Peyer's patch (tissue), 4 donors: ENCODE measurements at regions not wholly inside any gene's neighbourhood (a gene's known extent, or its start where the extent isn't known, plus 50 kb on each side); places are given as distances from the start of the nearest gene placed in this dataset.
A peak's percentile ranks its signal among the peaks of the same experiment; 100 is the strongest.
"Not testable (repeated sequence)": the region's sequence is repeated elsewhere in the genome, so short reads cannot be mapped to it uniquely, and the experiment has no call there.

Experiments used
- DNase-seq, 3 donors: peaks; one replicate each; pipeline ENCODE4 v3.0.0-alpha.2; 2017 to 2019
- H3K27ac ChIP-seq, 4 donors: fragments of 200-600 bp; sonication (generic); one replicate each; pipeline ENCODE4 v1.5.1; 2016 to 2019
- H3K27me3 ChIP-seq, 2 donors: fragments of 200-600 bp; sonication (generic); one replicate each; pipeline ENCODE4 v1.5.1; 2019
- H3K36me3 ChIP-seq, 3 donors: fragments of 200-600 bp; sonication (generic); one replicate each; pipeline ENCODE4 v1.5.1; 2016 to 2019
- H3K4me1 ChIP-seq, 4 donors: fragments of 200-600 bp; sonication (generic); one replicate each; pipeline ENCODE4 v1.5.1; 2016 to 2019
- H3K4me3 ChIP-seq, 4 donors: fragments of 200-600 bp; sonication (generic); 1 replicate in 3 of 4; 2 replicates in 1 of 4; pipeline ENCODE4 v1.5.1; 2016 to 2019; ENCODE audit warnings: mild to moderate bottlenecking in 1 of 4
- H3K9me3 ChIP-seq, 4 donors: fragments of 200-600 bp; sonication (generic); one replicate each; pipeline ENCODE4 v1.5.1; 2016 to 2019; ENCODE audit warnings: mild to moderate bottlenecking in 1 of 4
- POLR2A ChIP-seq, 2 donors: fragments of 450-650 bp; IDR thresholded peaks; one replicate each; pipeline ENCODE4 v1.5.1; 2017; ENCODE audit warnings: antibody characterized with exemption in 2 of 2, mild to moderate bottlenecking in 2 of 2, moderate library complexity in 2 of 2
- TF ChIP-seq, protein P1 (sequence below), 6 experiments: fragments of 450-650 bp in 4 of 6; fragments of 200-600 bp in 2 of 6; sonication (generic) in 1 of 6; IDR thresholded peaks; one replicate each; pipeline ENCODE4 v1.5.1; 2017 to 2019; ENCODE audit warnings: antibody characterized with exemption in 6 of 6, mild to moderate bottlenecking in 3 of 6, moderate library complexity in 1 of 6

DNA sequence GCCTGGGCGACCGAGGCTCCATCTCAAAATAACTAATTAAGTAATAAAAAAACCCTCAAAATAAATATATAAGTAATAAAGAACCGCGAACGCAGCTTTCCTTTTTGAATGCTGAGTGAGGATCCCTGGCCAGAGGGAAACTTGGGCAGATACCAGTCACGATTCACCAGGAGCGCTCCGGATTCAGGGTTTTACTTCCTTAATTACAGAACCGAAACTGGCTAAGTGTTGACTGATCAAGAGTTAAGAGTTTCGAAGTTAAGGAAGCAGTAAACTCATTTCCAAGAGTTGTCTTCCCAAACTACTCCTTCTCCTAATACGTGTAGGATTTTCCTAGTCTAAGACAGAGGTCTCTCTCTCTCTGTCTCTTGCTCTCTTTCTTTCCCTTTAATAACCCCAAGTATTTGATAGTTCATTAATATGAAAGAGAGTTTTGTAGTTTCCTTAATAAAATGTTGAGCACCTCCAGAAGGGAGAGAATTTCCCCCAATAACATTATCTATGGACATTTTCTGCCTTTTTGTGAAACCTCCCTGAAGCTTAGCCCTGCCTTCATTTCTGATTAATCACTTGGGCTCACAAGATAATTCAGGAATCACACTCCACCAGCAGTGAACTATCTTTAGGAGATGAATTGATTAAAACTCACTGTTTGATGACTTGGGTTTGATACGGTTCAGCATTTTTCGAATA, 61.4 kb upstream of the ZNF217 start:
- Histone ChIP-seq H3K27ac (peak overlapping the region; percentile 62 to 70 (median 66)), H3K4me1 (peaks cover 0 to 33% (median 13%) of the 10 kb centered on the region in 4 donors), H3K4me3 (peak overlapping the region in 3 of 4 donors; percentile 4 to 18 (median 10)), H3K9me3 (no peaks in the 10 kb centered on the region), H3K27me3 (no peaks in the 10 kb centered on the region), H3K36me3 (no peaks in the 10 kb centered on the region)
- TF ChIP-seq, protein P1, sequence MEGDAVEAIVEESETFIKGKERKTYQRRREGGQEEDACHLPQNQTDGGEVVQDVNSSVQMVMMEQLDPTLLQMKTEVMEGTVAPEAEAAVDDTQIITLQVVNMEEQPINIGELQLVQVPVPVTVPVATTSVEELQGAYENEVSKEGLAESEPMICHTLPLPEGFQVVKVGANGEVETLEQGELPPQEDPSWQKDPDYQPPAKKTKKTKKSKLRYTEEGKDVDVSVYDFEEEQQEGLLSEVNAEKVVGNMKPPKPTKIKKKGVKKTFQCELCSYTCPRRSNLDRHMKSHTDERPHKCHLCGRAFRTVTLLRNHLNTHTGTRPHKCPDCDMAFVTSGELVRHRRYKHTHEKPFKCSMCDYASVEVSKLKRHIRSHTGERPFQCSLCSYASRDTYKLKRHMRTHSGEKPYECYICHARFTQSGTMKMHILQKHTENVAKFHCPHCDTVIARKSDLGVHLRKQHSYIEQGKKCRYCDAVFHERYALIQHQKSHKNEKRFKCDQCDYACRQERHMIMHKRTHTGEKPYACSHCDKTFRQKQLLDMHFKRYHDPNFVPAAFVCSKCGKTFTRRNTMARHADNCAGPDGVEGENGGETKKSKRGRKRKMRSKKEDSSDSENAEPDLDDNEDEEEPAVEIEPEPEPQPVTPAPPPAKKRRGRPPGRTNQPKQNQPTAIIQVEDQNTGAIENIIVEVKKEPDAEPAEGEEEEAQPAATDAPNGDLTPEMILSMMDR (IDR thresholded peaks at IDR 0.05): no peak
- TF ChIP-seq POLR2A (IDR thresholded peaks at IDR 0.05): no peak
- DNase-seq: peak in 2 of 3 donors; percentile 62 to 72

DNA sequence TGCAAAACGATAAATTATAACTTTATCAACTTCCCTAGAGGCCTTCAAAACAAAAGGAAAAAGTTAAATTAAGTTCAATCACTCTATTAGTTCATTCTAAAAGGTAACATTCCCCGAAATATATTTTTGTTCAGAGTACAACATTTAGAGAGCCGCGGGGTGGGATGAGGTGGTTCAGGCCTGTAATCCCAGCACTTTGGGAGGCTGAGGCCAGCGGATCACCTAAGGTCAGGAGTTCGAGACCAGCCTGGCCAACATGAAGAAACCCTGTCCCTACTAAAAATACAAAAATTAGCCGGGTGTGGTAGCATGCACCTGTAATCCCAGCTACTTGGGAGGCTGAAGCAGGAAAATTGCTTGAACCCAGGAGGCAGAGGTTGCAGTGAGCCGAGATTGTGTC, 60.9 kb upstream of the ZNF217 start:
- Histone ChIP-seq H3K4me3 (peak overlapping the region in 3 of 4 donors; percentile 4 to 18 (median 10)), H3K4me1 (peaks cover 0 to 33% (median 13%) of the 10 kb centered on the region in 4 donors), H3K27ac (peak overlapping the region; percentile 62 to 70 (median 66))
- H3K36me3 ChIP-seq, DNase-seq, H3K27me3 ChIP-seq, H3K9me3 ChIP-seq: not testable (repeated sequence)

DNA sequence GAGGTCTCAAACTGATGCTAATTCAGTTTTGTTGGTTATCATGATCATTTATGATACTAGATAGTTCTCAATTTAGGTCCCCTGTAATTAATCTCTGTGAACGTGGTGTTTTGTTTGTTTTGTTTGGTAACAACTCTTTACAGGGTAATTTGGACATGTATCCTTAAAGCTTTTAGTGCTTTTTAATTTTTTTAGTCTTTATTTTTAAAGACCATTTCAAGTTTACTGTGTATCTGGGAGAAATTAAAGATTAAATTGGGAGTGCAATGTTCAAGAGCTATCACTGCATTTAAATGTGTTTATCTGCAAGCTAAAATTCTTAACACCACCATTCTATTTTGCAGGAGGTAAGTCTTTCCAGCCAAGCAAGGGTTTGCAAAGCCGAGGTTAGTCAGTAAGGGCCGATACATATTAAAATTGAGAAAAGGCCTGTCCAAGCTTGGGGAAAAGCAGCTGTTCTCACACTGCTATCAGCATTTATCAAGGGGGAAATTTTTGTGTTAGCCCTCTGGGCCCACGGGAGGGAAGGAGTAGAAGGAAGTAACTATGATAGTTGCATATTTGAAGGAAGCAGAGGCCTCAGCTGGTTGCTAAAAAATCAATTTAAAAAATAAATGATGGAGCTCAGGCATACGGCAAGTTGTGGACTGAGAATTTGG, 59.3 kb upstream of the ZNF217 start:
- Histone ChIP-seq H3K27me3 (no peaks in the 10 kb centered on the region), H3K4me3 (no peak overlapping the region), H3K27ac (peak overlapping the region; percentile 54 to 84 (median 68)), H3K9me3 (no peaks in the 10 kb centered on the region), H3K4me1 (peaks cover 0 to 33% (median 13%) of the 10 kb centered on the region in 4 donors), H3K36me3 (no peaks in the 10 kb centered on the region)
- no peak for DNase-seq
- TF ChIP-seq POLR2A (IDR thresholded peaks at IDR 0.05): no peak
- TF ChIP-seq, protein P1 (IDR thresholded peaks at IDR 0.05): no peak

DNA sequence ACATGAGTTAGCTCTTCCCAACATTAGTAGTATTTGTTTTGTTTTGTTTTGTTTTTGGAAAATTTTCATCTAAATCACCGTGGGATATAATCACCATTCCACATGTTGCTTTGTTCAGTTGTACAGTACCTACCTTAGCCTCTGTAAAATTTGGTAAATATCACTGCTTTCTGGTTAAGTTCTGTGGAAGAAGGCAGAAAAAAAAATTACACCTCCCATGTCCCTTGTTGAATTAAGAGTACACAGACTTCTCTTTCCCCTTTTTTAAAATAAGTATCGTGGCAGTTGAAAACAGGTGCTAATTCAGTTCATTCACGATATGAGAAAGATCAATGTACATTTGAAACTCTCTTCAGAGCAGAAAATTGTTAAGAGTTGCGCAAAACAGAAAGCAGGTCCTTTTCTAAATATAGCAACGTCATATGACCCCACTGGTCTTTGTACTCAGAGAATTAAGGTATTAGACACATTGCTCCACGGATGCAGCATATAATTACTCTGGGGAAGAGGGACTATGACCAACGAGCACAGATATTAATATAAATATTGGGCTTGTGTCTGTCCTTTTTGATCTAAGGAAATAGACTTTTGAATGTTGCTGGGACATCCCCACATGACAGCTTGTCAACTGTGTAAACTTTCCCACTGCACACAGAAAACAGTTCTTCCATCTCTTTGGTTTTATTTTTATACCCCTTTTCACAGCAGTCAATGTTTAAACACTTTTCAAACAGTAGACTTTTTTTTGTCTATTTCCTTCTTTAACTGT, 58.6 kb upstream of the ZNF217 start:
- no peaks in the 10 kb centered on the region for H3K36me3 ChIP-seq
- H3K4me3 ChIP-seq: peak overlapping the region in 2 of 4 donors; percentile 10 to 21
- H3K9me3 ChIP-seq: no peaks in the 10 kb centered on the region
- peak overlapping the region; percentile 54 to 84 (median 68) for H3K27ac ChIP-seq
- H3K27me3 ChIP-seq: no peaks in the 10 kb centered on the region
- no peak for DNase-seq
- H3K4me1 ChIP-seq: peaks cover 0 to 33% (median 13%) of the 10 kb centered on the region in 4 donors
- peak; percentile 8 to 38 for TF ChIP-seq POLR2A (IDR thresholded peaks at IDR 0.05)
- TF ChIP-seq, protein P1 (IDR thresholded peaks at IDR 0.05): peak in 2 of 6 experiments; percentile 4 to 11

DNA sequence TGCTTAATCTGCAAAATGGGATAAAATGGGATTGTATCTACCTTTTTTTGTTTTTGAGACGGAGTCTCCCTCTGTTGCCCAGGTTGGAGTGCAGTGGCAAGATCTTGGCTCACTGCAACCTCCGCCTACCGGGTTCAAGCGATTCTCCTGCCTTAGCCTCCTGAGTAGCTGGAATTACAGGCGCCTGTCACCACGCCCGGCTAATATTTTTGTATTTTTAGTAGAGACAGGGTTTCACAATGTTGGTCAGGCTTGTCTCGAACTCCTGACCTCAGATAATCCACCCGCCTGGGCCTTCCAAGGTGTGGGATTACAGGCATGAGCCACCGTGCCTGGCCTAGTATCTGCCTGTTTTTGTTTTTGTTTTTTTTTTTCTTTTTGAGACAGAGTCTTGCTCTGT, 55.9 kb upstream of the ZNF217 start:
- not testable (repeated sequence) for DNase-seq, H3K36me3 ChIP-seq, H3K27ac ChIP-seq, H3K4me3 ChIP-seq, H3K9me3 ChIP-seq, H3K27me3 ChIP-seq
- peaks cover 0 to 19% (median 5%) of the 10 kb centered on the region in 4 donors for H3K4me1 ChIP-seq

DNA sequence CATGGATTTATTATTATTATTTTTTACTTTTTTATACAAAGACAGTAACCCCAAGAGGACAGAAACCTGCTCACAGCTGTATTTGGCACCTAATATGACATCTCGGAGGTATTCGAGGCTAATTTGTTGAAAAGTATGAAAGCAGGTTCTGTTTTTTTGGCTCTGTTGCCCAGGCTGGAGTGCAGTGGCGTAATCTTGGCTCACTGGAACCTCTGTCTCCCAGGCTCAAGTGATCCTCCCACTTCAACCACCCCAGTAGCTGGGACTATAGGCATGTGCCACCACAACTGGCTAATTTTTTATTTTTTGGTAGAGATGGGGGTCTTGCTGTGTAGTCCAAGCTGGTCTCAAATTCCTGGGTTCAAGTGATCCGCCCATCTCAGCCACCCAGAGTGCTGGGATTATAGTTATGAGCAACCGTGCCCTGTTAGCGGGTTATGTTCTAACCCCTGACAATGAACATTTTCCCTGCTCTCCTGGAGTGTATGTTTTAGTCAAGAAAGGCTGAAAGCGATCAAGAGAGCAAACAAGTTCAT, 53.7 kb upstream of the ZNF217 start:
- Histone ChIP-seq H3K36me3 (no peaks in the 10 kb centered on the region), H3K4me1 (peaks cover 0 to 23% (median 7%) of the 10 kb centered on the region in 4 donors), H3K27ac (no peak overlapping the region), H3K4me3 (no peak overlapping the region), H3K27me3 (no peaks in the 10 kb centered on the region), H3K9me3 (no peaks in the 10 kb centered on the region)
- DNase-seq: no peak
- TF ChIP-seq, protein P1 (IDR thresholded peaks at IDR 0.05): no peak
- no peak for TF ChIP-seq POLR2A (IDR thresholded peaks at IDR 0.05)
